NT2/D1 (cell line): ENCODE measurements at regions not wholly inside any gene's neighbourhood (a gene's known extent, or its start where the extent isn't known, plus 50 kb on each side); places are given as distances from the start of the nearest gene placed in this dataset.

Experiments used
- SUZ12 ChIP-seq: IDR thresholded peaks from 2 replicates; pipeline ENCODE4 v1.6.1; 2011; ENCODE audit not compliant: insufficient read length, insufficient read depth; ENCODE audit errors: extremely low read depth
- YY1 ChIP-seq: IDR thresholded peaks from 2 replicates; pipeline ENCODE4 v1.6.1; 2011; ENCODE audit not compliant: insufficient read length, insufficient read depth
- ZNF274 ChIP-seq: IDR thresholded peaks from 2 replicates; pipeline ENCODE4 v1.6.1; 2011; ENCODE audit warnings: mild to moderate bottlenecking, low read depth, low read length

DNA sequence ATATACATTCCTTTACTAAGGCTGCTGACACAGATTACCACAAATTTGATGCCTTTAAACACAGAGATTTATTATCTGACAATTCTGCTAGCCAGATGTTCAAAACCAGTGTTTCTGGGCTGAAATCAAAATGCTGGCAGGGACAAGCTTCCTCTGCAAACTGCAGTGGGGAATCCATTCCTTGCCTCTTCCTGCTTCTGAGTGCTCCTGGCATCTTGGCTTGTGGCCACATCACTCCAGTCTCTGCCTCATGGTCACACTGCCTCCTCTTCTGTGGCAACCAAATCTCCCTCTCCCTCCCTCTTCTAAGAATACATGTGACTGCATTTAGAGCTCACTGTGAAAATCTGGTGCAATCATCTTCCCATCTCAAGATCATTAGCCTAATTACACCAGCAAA lies 235.7 kb downstream of the TTC8 start:
- no peak for TF ChIP-seq ZNF274
- TF ChIP-seq SUZ12, result no peak
- no peak for TF ChIP-seq YY1
